Neural cell (in vitro differentiated cells): ENCODE measurements at regions not wholly inside any gene's neighbourhood (a gene's known extent, or its start where the extent isn't known, plus 50 kb on each side); places are given as distances from the start of the nearest gene placed in this dataset.

Source experiments
- H2AFZ ChIP-seq: fragments of 200-600, 300-800 bp; sonication (generic), shearing (Covaris generic); 2 replicates; pipeline ENCODE4 v1.6.0; 2014; ENCODE audit warnings: low read depth, mild to moderate bottlenecking, antibody characterized with exemption, low read length, moderate library complexity
- H3F3A ChIP-seq: fragments of 200-600 bp; shearing (Covaris generic); 2 replicates; pipeline ENCODE4 v1.6.1; 2016; ENCODE audit warnings: mild to moderate bottlenecking, moderate library complexity, mixed read lengths, antibody characterized with exemption, low read length; ENCODE audit not compliant: insufficient read depth, poor library complexity, severe bottlenecking
- H3K27ac ChIP-seq: fragments of 200-600, 300-800 bp; sonication (generic), shearing (Covaris generic); 2 replicates; pipeline ENCODE4 v1.5.1; 2014; ENCODE audit warnings: mild to moderate bottlenecking, low read length, moderate library complexity
- H3K27me3 ChIP-seq: fragments of 300-800, 200-600 bp; sonication (generic), shearing (Covaris generic); 2 replicates; pipeline ENCODE4 v1.6.0; 2014; ENCODE audit warnings: mild to moderate bottlenecking, low read depth, low read length, moderate library complexity; ENCODE audit not compliant: insufficient read depth
- H3K36me3 ChIP-seq: fragments of 300-800, 200-600 bp; sonication (generic), shearing (Covaris generic); 2 replicates; pipeline ENCODE4 v1.5.1; 2014; ENCODE audit warnings: mild to moderate bottlenecking, antibody characterized with exemption, low read length, moderate library complexity; ENCODE audit not compliant: insufficient read depth
- H3K4me2 ChIP-seq: fragments of 300-800, 200-600 bp; sonication (generic), shearing (Covaris generic); 2 replicates; pipeline ENCODE4 v1.6.0; 2014; ENCODE audit warnings: mild to moderate bottlenecking, low read length
- H3K4me3 ChIP-seq: fragments of 300-800, 200-600 bp; sonication (generic), shearing (Covaris generic); 2 replicates; pipeline ENCODE4 v1.5.1; 2014; ENCODE audit warnings: mild to moderate bottlenecking, low read length, moderate library complexity
- H3K79me2 ChIP-seq: fragments of 200-600 bp; shearing (Covaris generic); replicated peaks from 2 replicates; pipeline ENCODE4 v1.6.0; 2014; ENCODE audit warnings: mild to moderate bottlenecking, low read length, moderate library complexity; ENCODE audit not compliant: insufficient read depth
- H3K9ac ChIP-seq: fragments of 300-800, 200-600 bp; sonication (generic), shearing (Covaris generic); 2 replicates; pipeline ENCODE4 v1.6.1; 2016; ENCODE audit warnings: mild to moderate bottlenecking, low read length, mixed read lengths
- H3K9me2 ChIP-seq: fragments of 200-600 bp; shearing (Covaris generic); 2 replicates; pipeline ENCODE4 v1.6.1; 2016; ENCODE audit warnings: mild to moderate bottlenecking, low read length, mixed read lengths; ENCODE audit not compliant: insufficient read depth
- H3K9me3 ChIP-seq: fragments of 200-600, 300-800 bp; sonication (generic), shearing (Covaris generic); 2 replicates; pipeline ENCODE4 v1.6.1; 2016; ENCODE audit warnings: mild to moderate bottlenecking, mixed run types, low read length, moderate library complexity, mixed read lengths
- H4K20me1 ChIP-seq: fragments of 200-600 bp; shearing (Covaris generic); 2 replicates; pipeline ENCODE4 v1.6.1; 2016; ENCODE audit warnings: mild to moderate bottlenecking, mixed run types; ENCODE audit not compliant: insufficient read depth
- CTCF ChIP-seq: fragments of 450-650 bp; IDR thresholded peaks from 2 replicates; pipeline ENCODE4 v1.5.1; 2014; ENCODE audit warnings: antibody characterized with exemption, mild to moderate bottlenecking, moderate library complexity; ENCODE audit not compliant: poor library complexity, severe bottlenecking
- EP300 ChIP-seq: fragments of 450-650 bp; conservative IDR thresholded peaks from 2 replicates; pipeline ENCODE4 v1.6.1; 2014; ENCODE audit warnings: antibody characterized with exemption, mild to moderate bottlenecking, moderate library complexity; ENCODE audit not compliant: poor library complexity, severe bottlenecking
- EZH2 ChIP-seq: fragments of 200-600, 300-800 bp; shearing (Covaris generic), sonication (generic); IDR thresholded peaks from 2 replicates; pipeline ENCODE4 v1.6.1; 2014; ENCODE audit warnings: antibody characterized with exemption, low read length, borderline replicate concordance, mild to moderate bottlenecking; ENCODE audit not compliant: insufficient read depth, poor library complexity, severe bottlenecking
- MXI1 ChIP-seq: fragments of 450-650 bp; conservative IDR thresholded peaks from 2 replicates; pipeline ENCODE4 v1.6.1; 2014; ENCODE audit warnings: antibody characterized with exemption, mild to moderate bottlenecking; ENCODE audit not compliant: poor library complexity, severe bottlenecking
- POLR2AphosphoS5 ChIP-seq: IDR thresholded peaks from 2 replicates; pipeline ENCODE4 v1.6.1; 2012
- RAD21 ChIP-seq: fragments of 450-650 bp; conservative IDR thresholded peaks from 2 replicates; pipeline ENCODE4 v1.6.1; 2014; ENCODE audit warnings: antibody characterized with exemption, mild to moderate bottlenecking, moderate library complexity
- REST ChIP-seq: IDR thresholded peaks from 2 replicates; pipeline ENCODE4 v1.6.1; 2012; ENCODE audit warnings: borderline replicate concordance
- SMC3 ChIP-seq: fragments of 450-650 bp; conservative IDR thresholded peaks from 2 replicates; pipeline ENCODE4 v1.6.1; 2014; ENCODE audit warnings: antibody characterized with exemption, mild to moderate bottlenecking, moderate library complexity; ENCODE audit not compliant: poor library complexity
- TAF1 ChIP-seq: IDR thresholded peaks from 2 replicates; pipeline ENCODE4 v1.6.1; 2012; ENCODE audit warnings: low read depth

- TF ChIP-seq CTCF (no peak), SMC3 (no peak), MXI1 (no peak), RAD21 (no peak)
- no peak overlapping the region for H3K27ac ChIP-seq
- no peaks in the 10 kb centered on the region for H3K9me3 ChIP-seq
Observed at GRCh38 chr4:125773502-125773901, 458.7 kb downstream of the FAT4 start.

GRCh38 chr4:125773931-125774330, 459.2 kb downstream of the FAT4 start:
- no peak overlapping the region for H3K4me2 ChIP-seq
- no peak overlapping the region for H3K4me3 ChIP-seq
- H3K27me3 ChIP-seq: no peaks in the 10 kb centered on the region
- H4K20me1 ChIP-seq: no peaks in the 10 kb centered on the region
- no peaks in the 10 kb centered on the region for H3F3A ChIP-seq
- H3K27ac ChIP-seq: no peak overlapping the region
- TF ChIP-seq REST (no peak), RAD21 (no peak), MXI1 (no peak)
- no peaks in the 10 kb centered on the region for H3K9me3 ChIP-seq
- H2AFZ ChIP-seq: no peak overlapping the region
- no peaks in the 10 kb centered on the region for H3K79me2 ChIP-seq
- H3K9ac ChIP-seq: no peak overlapping the region
- no peaks in the 10 kb centered on the region for H3K36me3 ChIP-seq
- no peaks in the 10 kb centered on the region for H3K9me2 ChIP-seq

More at GRCh38 chr4:125773502-125773901, 458.7 kb downstream of the FAT4 start:
- Histone ChIP-seq H4K20me1 (no peaks in the 10 kb centered on the region), H3F3A (no peaks in the 10 kb centered on the region), H3K79me2 (no peaks in the 10 kb centered on the region), H3K4me3 (no peak overlapping the region), H3K4me2 (no peak overlapping the region), H3K27me3 (no peaks in the 10 kb centered on the region), H3K9ac (no peak overlapping the region), H3K36me3 (no peaks in the 10 kb centered on the region), H2AFZ (no peak overlapping the region), H3K9me2 (no peaks in the 10 kb centered on the region)

- Histone ChIP-seq H3F3A (no peaks in the 10 kb centered on the region), H3K27ac (no peak overlapping the region), H3K4me2 (no peak overlapping the region), H4K20me1 (no peaks in the 10 kb centered on the region), H3K9me3 (no peaks in the 10 kb centered on the region), H3K36me3 (no peaks in the 10 kb centered on the region), H3K4me3 (no peak overlapping the region), H3K79me2 (no peaks in the 10 kb centered on the region), H3K9ac (no peak overlapping the region), H3K27me3 (no peaks in the 10 kb centered on the region), H3K9me2 (no peaks in the 10 kb centered on the region), H2AFZ (no peak overlapping the region)
- TF ChIP-seq SMC3: no peak
- TF ChIP-seq MXI1: no peak
- no peak for TF ChIP-seq RAD21
- no peak for TF ChIP-seq EZH2
- TF ChIP-seq CTCF: no peak
- TF ChIP-seq EP300: no peak
- no peak for TF ChIP-seq REST
- TF ChIP-seq TAF1: no peak
- no peak for TF ChIP-seq POLR2AphosphoS5
Observed at GRCh38 chr4:125776146-125776545, 461.4 kb downstream of the FAT4 start.
